ENCODE measurements at regions not wholly inside any gene's neighbourhood (a gene's known extent, or its start where the extent isn't known, plus 50 kb on each side); places are given as distances from the start of the nearest gene placed in this dataset.
"Not testable (repeated sequence)": the region's sequence is repeated elsewhere in the genome, so short reads cannot be mapped to it uniquely, and the experiment has no call there.

GRCh38 chr2:65914244-65914786 lies 481.9 kb upstream of the SPRED2 start:
- no peak overlapping the region for H3K27ac Mint-ChIP-seq
- no peaks in the 10 kb centered on the region for H3K36me3 Mint-ChIP-seq (ENCODE audit: low read depth)
- H3K27me3 Mint-ChIP-seq (ENCODE audit: low read depth), result no peaks in the 10 kb centered on the region
- no peak overlapping the region for H3K4me3 Mint-ChIP-seq
- DNase-seq (ENCODE audit: low spot score), result no peak
- no peaks in the 10 kb centered on the region for H3K9me3 Mint-ChIP-seq
- H3K4me1 Mint-ChIP-seq (ENCODE audit: low read depth), result no peaks in the 10 kb centered on the region

- H3K4me1 Mint-ChIP-seq (ENCODE audit: low read depth), result no peaks in the 10 kb centered on the region
- no peaks in the 10 kb centered on the region for H3K36me3 Mint-ChIP-seq (ENCODE audit: low read depth)
- no peaks in the 10 kb centered on the region for H3K27me3 Mint-ChIP-seq (ENCODE audit: low read depth)
- no peak overlapping the region for H3K27ac Mint-ChIP-seq
- no peak for DNase-seq (ENCODE audit: low spot score)
- H3K4me3 Mint-ChIP-seq, result no peak overlapping the region
- no peaks in the 10 kb centered on the region for H3K9me3 Mint-ChIP-seq
Observed at GRCh38 chr2:65913813-65914212, 481.4 kb upstream of the SPRED2 start.

GRCh38 chr2:65901756-65902155 lies 469.4 kb upstream of the SPRED2 start:
- Mint-ChIP-seq H3K36me3 (ENCODE audit: low read depth) (no peaks in the 10 kb centered on the region), H3K27ac (no peak overlapping the region), H3K4me1 (ENCODE audit: low read depth) (no peaks in the 10 kb centered on the region), H3K4me3 (no peak overlapping the region), H3K9me3 (no peaks in the 10 kb centered on the region), H3K27me3 (ENCODE audit: low read depth) (no peaks in the 10 kb centered on the region)
- no peak for DNase-seq (ENCODE audit: low spot score)

- no peaks in the 10 kb centered on the region for H3K4me1 Mint-ChIP-seq (ENCODE audit: low read depth)
- H3K27me3 Mint-ChIP-seq (ENCODE audit: low read depth), result no peaks in the 10 kb centered on the region
- no peak overlapping the region for H3K27ac Mint-ChIP-seq
- no peaks in the 10 kb centered on the region for H3K36me3 Mint-ChIP-seq (ENCODE audit: low read depth)
- no peak overlapping the region for H3K4me3 Mint-ChIP-seq
- DNase-seq (ENCODE audit: low spot score), result no peak
- peaks cover 6% of the 10 kb centered on the region for H3K9me3 Mint-ChIP-seq
Observed at GRCh38 chr2:65896446-65896845, 464.0 kb upstream of the SPRED2 start.

- H3K27me3 Mint-ChIP-seq (ENCODE audit: low read depth); H3K4me3 Mint-ChIP-seq; H3K36me3 Mint-ChIP-seq (ENCODE audit: low read depth); DNase-seq (ENCODE audit: low spot score); H3K27ac Mint-ChIP-seq; H3K9me3 Mint-ChIP-seq; H3K4me1 Mint-ChIP-seq (ENCODE audit: low read depth): not testable (repeated sequence)
Observed at GRCh38 chr2:65890131-65890530, 457.7 kb upstream of the SPRED2 start.

GRCh38 chr2:65885266-65885665 lies 452.9 kb upstream of the SPRED2 start:
- no peaks in the 10 kb centered on the region for H3K9me3 Mint-ChIP-seq
- no peaks in the 10 kb centered on the region for H3K4me1 Mint-ChIP-seq (ENCODE audit: low read depth)
- no peak for DNase-seq (ENCODE audit: low spot score)
- no peak overlapping the region for H3K4me3 Mint-ChIP-seq
- no peaks in the 10 kb centered on the region for H3K27me3 Mint-ChIP-seq (ENCODE audit: low read depth)
- H3K36me3 Mint-ChIP-seq (ENCODE audit: low read depth), result no peaks in the 10 kb centered on the region
- H3K27ac Mint-ChIP-seq, result no peak overlapping the region

- Mint-ChIP-seq H3K9me3 (no peaks in the 10 kb centered on the region), H3K27me3 (ENCODE audit: low read depth) (no peaks in the 10 kb centered on the region), H3K4me3 (no peak overlapping the region), H3K4me1 (ENCODE audit: low read depth) (no peaks in the 10 kb centered on the region), H3K36me3 (ENCODE audit: low read depth) (no peaks in the 10 kb centered on the region), H3K27ac (no peak overlapping the region)
- no peak for DNase-seq (ENCODE audit: low spot score)
Observed at GRCh38 chr2:65881592-65881991, 449.2 kb upstream of the SPRED2 start.

- no peak overlapping the region for H3K4me3 Mint-ChIP-seq
- H3K4me1 Mint-ChIP-seq (ENCODE audit: low read depth), result no peaks in the 10 kb centered on the region
- no peak for DNase-seq (ENCODE audit: low spot score)
- H3K9me3 Mint-ChIP-seq, result no peaks in the 10 kb centered on the region
- no peaks in the 10 kb centered on the region for H3K36me3 Mint-ChIP-seq (ENCODE audit: low read depth)
- H3K27me3 Mint-ChIP-seq (ENCODE audit: low read depth), result no peaks in the 10 kb centered on the region
- no peak overlapping the region for H3K27ac Mint-ChIP-seq
Observed at GRCh38 chr2:65880436-65880835, 448.0 kb upstream of the SPRED2 start.

GRCh38 chr2:65878011-65878340 lies 445.6 kb upstream of the SPRED2 start:
- Mint-ChIP-seq H3K4me1 (ENCODE audit: low read depth) (no peaks in the 10 kb centered on the region), H3K4me3 (no peak overlapping the region), H3K9me3 (no peaks in the 10 kb centered on the region), H3K27ac (no peak overlapping the region), H3K27me3 (ENCODE audit: low read depth) (no peaks in the 10 kb centered on the region), H3K36me3 (ENCODE audit: low read depth) (no peaks in the 10 kb centered on the region)
- DNase-seq (ENCODE audit: low spot score), result no peak

- DNase-seq (ENCODE audit: low spot score), result no peak
- Mint-ChIP-seq H3K27me3 (ENCODE audit: low read depth) (no peaks in the 10 kb centered on the region), H3K36me3 (ENCODE audit: low read depth) (no peaks in the 10 kb centered on the region), H3K4me1 (ENCODE audit: low read depth) (no peaks in the 10 kb centered on the region), H3K27ac (no peak overlapping the region), H3K9me3 (no peaks in the 10 kb centered on the region), H3K4me3 (no peak overlapping the region)
Observed at GRCh38 chr2:65877331-65878010, 445.1 kb upstream of the SPRED2 start.

GRCh38 chr2:65876114-65876513 lies 443.7 kb upstream of the SPRED2 start:
- no peaks in the 10 kb centered on the region for H3K4me1 Mint-ChIP-seq (ENCODE audit: low read depth)
- H3K27me3 Mint-ChIP-seq (ENCODE audit: low read depth), result no peaks in the 10 kb centered on the region
- no peak overlapping the region for H3K4me3 Mint-ChIP-seq
- H3K27ac Mint-ChIP-seq, result no peak overlapping the region
- H3K9me3 Mint-ChIP-seq, result no peaks in the 10 kb centered on the region
- H3K36me3 Mint-ChIP-seq (ENCODE audit: low read depth), result no peaks in the 10 kb centered on the region
- no peak for DNase-seq (ENCODE audit: low spot score)

- DNase-seq (ENCODE audit: low spot score), result no peak
- Mint-ChIP-seq H3K4me3 (no peak overlapping the region), H3K4me1 (ENCODE audit: low read depth) (no peaks in the 10 kb centered on the region), H3K27me3 (ENCODE audit: low read depth) (no peaks in the 10 kb centered on the region), H3K36me3 (ENCODE audit: low read depth) (no peaks in the 10 kb centered on the region), H3K9me3 (no peaks in the 10 kb centered on the region), H3K27ac (no peak overlapping the region)
Observed at GRCh38 chr2:65870826-65871225, 438.4 kb upstream of the SPRED2 start.

GRCh38 chr2:65869296-65869695 lies 436.9 kb upstream of the SPRED2 start:
- Mint-ChIP-seq H3K4me3 (no peak overlapping the region), H3K9me3 (no peaks in the 10 kb centered on the region)

GRCh38 chr2:65868177-65868576 lies 435.8 kb upstream of the SPRED2 start:
- no peaks in the 10 kb centered on the region for H3K36me3 Mint-ChIP-seq (ENCODE audit: low read depth)
- no peak for DNase-seq (ENCODE audit: low spot score)
- H3K27me3 Mint-ChIP-seq (ENCODE audit: low read depth), result no peaks in the 10 kb centered on the region
- no peaks in the 10 kb centered on the region for H3K4me1 Mint-ChIP-seq (ENCODE audit: low read depth)
- no peak overlapping the region for H3K27ac Mint-ChIP-seq
- no peaks in the 10 kb centered on the region for H3K9me3 Mint-ChIP-seq
- no peak overlapping the region for H3K4me3 Mint-ChIP-seq

More at GRCh38 chr2:65869296-65869695, 436.9 kb upstream of the SPRED2 start:
- Mint-ChIP-seq H3K27me3 (ENCODE audit: low read depth) (no peaks in the 10 kb centered on the region), H3K27ac (no peak overlapping the region), H3K36me3 (ENCODE audit: low read depth) (no peaks in the 10 kb centered on the region), H3K4me1 (ENCODE audit: low read depth) (no peaks in the 10 kb centered on the region)
- no peak for DNase-seq (ENCODE audit: low spot score)

GRCh38 chr2:65867446-65867845 lies 435.0 kb upstream of the SPRED2 start:
- Mint-ChIP-seq H3K36me3 (ENCODE audit: low read depth) (no peaks in the 10 kb centered on the region), H3K27me3 (ENCODE audit: low read depth) (no peaks in the 10 kb centered on the region), H3K4me3 (no peak overlapping the region), H3K4me1 (ENCODE audit: low read depth) (no peaks in the 10 kb centered on the region), H3K27ac (no peak overlapping the region), H3K9me3 (no peaks in the 10 kb centered on the region)
- DNase-seq (ENCODE audit: low spot score), result no peak

All from T-helper 2 cell treated with Interferon-gamma antibody and Interleukin-4, amounts not matched to agents 5 μg/mL and 100 μg/mL, for 36 hours (primary cell).